Retinal pigment epithelial cell (primary cell): ENCODE measurements at regions not wholly inside any gene's neighbourhood (a gene's known extent, or its start where the extent isn't known, plus 50 kb on each side); places are given as distances from the start of the nearest gene placed in this dataset.

Source experiments
- DNase-seq: peaks from one replicate; pipeline ENCODE4 v3.0.0-alpha.2; 2010; ENCODE audit warnings: low read depth
- H3K4me3 ChIP-seq: 2 replicates; pipeline ENCODE4 v1.5.1; 2011; ENCODE audit warnings: mild to moderate bottlenecking, low read length, control low read depth, moderate library complexity
- TF ChIP-seq, protein P1 (sequence below): conservative IDR thresholded peaks from 2 replicates; pipeline ENCODE4 v1.5.1; 2011; ENCODE audit warnings: low read depth, low read length, control low read depth, inconsistent platforms

DNA sequence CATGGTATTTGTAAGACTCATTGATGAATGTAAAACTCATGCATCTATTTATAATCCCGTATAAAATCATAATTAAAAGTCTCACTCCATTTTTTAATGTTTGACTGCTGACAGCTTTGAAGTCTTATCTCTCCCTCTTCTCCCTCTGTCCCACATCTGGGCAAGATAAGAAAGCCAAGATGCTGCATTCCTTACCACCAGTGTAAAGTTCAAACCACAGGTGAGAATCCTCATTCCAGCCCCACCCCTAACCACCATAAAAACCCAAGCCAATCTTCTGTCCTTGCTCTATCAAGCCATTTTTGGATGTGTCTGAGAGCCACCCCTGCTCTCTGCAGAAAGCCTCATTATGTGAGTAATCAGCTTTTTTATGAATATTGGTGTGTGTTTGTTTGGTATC is 59.3 kb upstream of the MAGED1 start:
- TF ChIP-seq, protein P1, sequence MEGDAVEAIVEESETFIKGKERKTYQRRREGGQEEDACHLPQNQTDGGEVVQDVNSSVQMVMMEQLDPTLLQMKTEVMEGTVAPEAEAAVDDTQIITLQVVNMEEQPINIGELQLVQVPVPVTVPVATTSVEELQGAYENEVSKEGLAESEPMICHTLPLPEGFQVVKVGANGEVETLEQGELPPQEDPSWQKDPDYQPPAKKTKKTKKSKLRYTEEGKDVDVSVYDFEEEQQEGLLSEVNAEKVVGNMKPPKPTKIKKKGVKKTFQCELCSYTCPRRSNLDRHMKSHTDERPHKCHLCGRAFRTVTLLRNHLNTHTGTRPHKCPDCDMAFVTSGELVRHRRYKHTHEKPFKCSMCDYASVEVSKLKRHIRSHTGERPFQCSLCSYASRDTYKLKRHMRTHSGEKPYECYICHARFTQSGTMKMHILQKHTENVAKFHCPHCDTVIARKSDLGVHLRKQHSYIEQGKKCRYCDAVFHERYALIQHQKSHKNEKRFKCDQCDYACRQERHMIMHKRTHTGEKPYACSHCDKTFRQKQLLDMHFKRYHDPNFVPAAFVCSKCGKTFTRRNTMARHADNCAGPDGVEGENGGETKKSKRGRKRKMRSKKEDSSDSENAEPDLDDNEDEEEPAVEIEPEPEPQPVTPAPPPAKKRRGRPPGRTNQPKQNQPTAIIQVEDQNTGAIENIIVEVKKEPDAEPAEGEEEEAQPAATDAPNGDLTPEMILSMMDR = no peak
- no peak overlapping the region for H3K4me3 ChIP-seq
- DNase-seq = no peak

DNA sequence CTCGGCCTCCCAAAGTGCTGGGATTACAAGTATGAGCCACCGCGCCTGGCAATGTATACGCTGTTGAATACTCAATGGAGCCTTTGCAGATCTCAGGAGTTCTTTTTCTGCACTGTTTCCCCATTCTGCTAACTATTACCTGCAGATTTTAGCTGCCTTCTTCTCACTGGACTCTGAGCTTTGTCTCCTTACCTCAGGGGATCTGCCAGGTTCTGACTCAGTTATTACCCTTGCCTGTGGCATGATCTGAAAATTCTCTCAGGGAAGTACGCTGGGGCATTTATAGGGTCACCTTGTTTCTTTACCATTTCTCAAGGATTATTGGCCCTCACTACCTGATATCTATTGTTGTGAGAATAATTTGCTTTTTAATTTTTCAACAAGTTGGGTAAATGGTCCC is 56.6 kb upstream of the MAGED1 start:
- DNase-seq = no peak
- no peak overlapping the region for H3K4me3 ChIP-seq
- TF ChIP-seq, protein P1 = no peak

GRCh38 chrX:51837451-51837850 is 56.0 kb upstream of the MAGED1 start:
- no peak overlapping the region for H3K4me3 ChIP-seq
- TF ChIP-seq, protein P1 = no peak
- no peak for DNase-seq

GRCh38 chrX:51837921-51838320 is 55.5 kb upstream of the MAGED1 start:
- peak; percentile 43 for DNase-seq
- no peak overlapping the region for H3K4me3 ChIP-seq
- TF ChIP-seq, protein P1 = no peak
